Thyroid gland (tissue), 4 donors: ENCODE measurements at regions not wholly inside any gene's neighbourhood (a gene's known extent, or its start where the extent isn't known, plus 50 kb on each side); places are given as distances from the start of the nearest gene placed in this dataset.
"Not testable (repeated sequence)": the region's sequence is repeated elsewhere in the genome, so short reads cannot be mapped to it uniquely, and the experiment has no call there.

Experiments used
- DNase-seq, 2 donors: peaks; one replicate each; pipeline ENCODE4 v3.0.0-alpha.2; 2019
- H3K27ac ChIP-seq, 3 donors: fragments of 200-600 bp; sonication (generic); 1 replicate in 2 of 3; 2 replicates in 1 of 3; pipeline ENCODE4 v1.5.1; 2016 to 2019; ENCODE audit warnings: mild to moderate bottlenecking in 1 of 3, moderate library complexity in 1 of 3
- H3K27me3 ChIP-seq: fragments of 200-600 bp; sonication (generic); one replicate; pipeline ENCODE4 v1.5.1; 2019
- H3K36me3 ChIP-seq, 2 donors: fragments of 200-600 bp; sonication (generic); one replicate each; pipeline ENCODE4 v1.5.1; 2016 to 2019
- H3K4me1 ChIP-seq, 2 donors: fragments of 200-600 bp; sonication (generic); one replicate each; pipeline ENCODE4 v1.5.1; 2017 to 2019
- H3K4me3 ChIP-seq, 3 donors: fragments of 200-600 bp; sonication (generic); replicated peaks in 1 of 3; 1 replicate in 2 of 3; 2 replicates in 1 of 3; pipeline ENCODE4 v1.5.1; 2016; ENCODE audit warnings: mild to moderate bottlenecking in 1 of 3
- H3K9me3 ChIP-seq: fragments of 200-600 bp; sonication (generic); one replicate; pipeline ENCODE4 v1.5.1; 2017
- POLR2A ChIP-seq, 2 donors: fragments of 450-650 bp; IDR thresholded peaks; one replicate each; pipeline ENCODE4 v1.6.1; 2017; ENCODE audit warnings: antibody characterized with exemption in 2 of 2, mild to moderate bottlenecking in 2 of 2, moderate library complexity in 1 of 2
- WGBS, 2 donors: methylation state at CpG; one replicate each; pipeline ENCODE4 v1.1.5; 2017; 5-methylcytosine and 5-hydroxymethylcytosine counted together
- intact Hi-C: fragments of 100-400 bp; cut with DNase I; formaldehyde crosslinking; loops from one replicate; pipeline ENCODE4 v1.15.1; 2023
- TF ChIP-seq, protein P1 (sequence below), 6 experiments: fragments of 200-600 bp in 3 of 6; fragments of 450-650 bp in 3 of 6; sonication (generic) in 3 of 6; IDR thresholded peaks; one replicate each; pipeline ENCODE4 v1.5.1; 2016 to 2019; ENCODE audit warnings: antibody characterized with exemption in 6 of 6, mild to moderate bottlenecking in 2 of 6, inconsistent platforms in 1 of 6, moderate library complexity in 1 of 6

DNA sequence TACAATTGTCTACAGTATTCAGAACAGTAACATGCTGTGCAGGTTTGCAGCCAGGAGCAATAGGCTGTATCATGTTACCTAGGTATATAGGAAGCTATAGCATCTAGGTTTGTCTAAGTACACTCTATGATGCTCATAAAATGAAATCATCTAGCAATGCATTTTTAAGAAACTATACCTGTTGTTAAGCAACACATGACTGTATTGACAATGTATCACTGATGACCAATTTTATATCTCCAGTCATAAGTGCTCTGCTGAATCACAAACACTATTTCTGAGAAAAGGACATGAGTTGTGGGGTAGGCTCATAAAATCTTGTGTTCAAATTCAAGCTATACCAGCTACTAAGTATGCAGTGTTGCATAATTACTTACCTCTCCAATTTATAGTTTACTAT is 501.3 kb downstream of the CD109 start:
- no peak for DNase-seq
- no peaks in the 10 kb centered on the region for H3K9me3 ChIP-seq
- no peaks in the 10 kb centered on the region for H3K36me3 ChIP-seq
- no peaks in the 10 kb centered on the region for H3K4me1 ChIP-seq
- no peak overlapping the region for H3K27ac ChIP-seq
- no peak overlapping the region for H3K4me3 ChIP-seq
- no peaks in the 10 kb centered on the region for H3K27me3 ChIP-seq
- TF ChIP-seq POLR2A (IDR thresholded peaks at IDR 0.05), result no peak
- TF ChIP-seq, protein P1, sequence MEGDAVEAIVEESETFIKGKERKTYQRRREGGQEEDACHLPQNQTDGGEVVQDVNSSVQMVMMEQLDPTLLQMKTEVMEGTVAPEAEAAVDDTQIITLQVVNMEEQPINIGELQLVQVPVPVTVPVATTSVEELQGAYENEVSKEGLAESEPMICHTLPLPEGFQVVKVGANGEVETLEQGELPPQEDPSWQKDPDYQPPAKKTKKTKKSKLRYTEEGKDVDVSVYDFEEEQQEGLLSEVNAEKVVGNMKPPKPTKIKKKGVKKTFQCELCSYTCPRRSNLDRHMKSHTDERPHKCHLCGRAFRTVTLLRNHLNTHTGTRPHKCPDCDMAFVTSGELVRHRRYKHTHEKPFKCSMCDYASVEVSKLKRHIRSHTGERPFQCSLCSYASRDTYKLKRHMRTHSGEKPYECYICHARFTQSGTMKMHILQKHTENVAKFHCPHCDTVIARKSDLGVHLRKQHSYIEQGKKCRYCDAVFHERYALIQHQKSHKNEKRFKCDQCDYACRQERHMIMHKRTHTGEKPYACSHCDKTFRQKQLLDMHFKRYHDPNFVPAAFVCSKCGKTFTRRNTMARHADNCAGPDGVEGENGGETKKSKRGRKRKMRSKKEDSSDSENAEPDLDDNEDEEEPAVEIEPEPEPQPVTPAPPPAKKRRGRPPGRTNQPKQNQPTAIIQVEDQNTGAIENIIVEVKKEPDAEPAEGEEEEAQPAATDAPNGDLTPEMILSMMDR (IDR thresholded peaks at IDR 0.05), result no peak
- intact Hi-C loops, result no loop called here

GRCh38 chr6:74187811-74188210 is 491.8 kb downstream of the CD109 start:
- Histone ChIP-seq H3K36me3 (no peaks in the 10 kb centered on the region), H3K27me3 (no peaks in the 10 kb centered on the region), H3K4me3 (no peak overlapping the region), H3K27ac (no peak overlapping the region), H3K4me1 (no peaks in the 10 kb centered on the region), H3K9me3 (no peaks in the 10 kb centered on the region)
- WGBS, 2 donors, result 90 to 91% methylated on average over 3 of the region's 3 CpGs
- intact Hi-C loops, result no loop called here
- TF ChIP-seq, protein P1 (IDR thresholded peaks at IDR 0.05), result no peak
- no peak for TF ChIP-seq POLR2A (IDR thresholded peaks at IDR 0.05)
- no peak for DNase-seq

DNA sequence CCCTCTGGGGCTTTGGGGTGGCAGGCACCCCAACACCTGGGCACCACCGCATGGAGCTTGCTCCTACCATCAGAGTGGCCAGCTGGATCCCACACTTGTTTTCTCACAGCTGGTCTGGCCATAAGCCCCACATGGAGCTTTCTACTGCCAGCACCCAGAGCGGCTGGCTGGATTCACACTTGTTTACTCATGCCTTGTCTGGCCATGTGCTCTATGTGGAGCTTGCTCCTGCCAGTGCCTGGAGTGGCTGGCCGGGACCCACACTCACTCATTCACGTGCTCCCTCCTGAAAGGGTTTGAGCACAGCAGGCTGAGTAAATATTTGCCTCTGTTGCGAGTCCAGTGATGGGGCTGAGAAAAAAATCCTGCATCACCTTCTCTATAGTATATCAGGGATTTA is 487.0 kb downstream of the CD109 start:
- Histone ChIP-seq H3K4me1 (no peaks in the 10 kb centered on the region), H3K36me3 (no peaks in the 10 kb centered on the region), H3K27me3 (no peaks in the 10 kb centered on the region), H3K4me3 (no peak overlapping the region), H3K9me3 (no peaks in the 10 kb centered on the region), H3K27ac (no peak overlapping the region)
- WGBS, 2 donors, result 61 to 73% methylated on average over 4 to 5 of the region's 5 CpGs
- intact Hi-C loops, result no loop called here
- no peak for DNase-seq
- TF ChIP-seq, protein P1 (IDR thresholded peaks at IDR 0.05), result no peak
- no peak for TF ChIP-seq POLR2A (IDR thresholded peaks at IDR 0.05)

DNA sequence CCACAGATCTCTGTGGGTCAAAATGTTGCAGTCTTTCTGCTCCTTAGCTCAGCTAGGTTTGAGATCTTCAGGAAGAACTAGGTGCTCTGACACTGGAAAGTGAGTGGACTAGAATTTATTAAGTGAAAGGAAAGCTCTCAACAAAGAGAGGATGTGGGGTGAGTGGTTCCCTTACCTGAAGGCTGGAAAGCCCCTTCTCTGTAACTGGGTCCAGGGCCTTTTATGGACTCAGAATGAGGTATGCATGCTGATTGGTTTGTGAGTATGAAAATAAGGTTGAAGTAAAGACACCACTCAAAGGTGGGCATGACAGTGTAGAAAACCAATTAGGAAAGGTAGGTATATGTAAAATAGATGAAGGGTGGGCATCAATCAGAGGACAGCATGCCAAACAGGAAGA is 485.5 kb downstream of the CD109 start:
- Histone ChIP-seq H3K36me3 (no peaks in the 10 kb centered on the region), H3K4me3 (no peak overlapping the region), H3K27me3 (no peaks in the 10 kb centered on the region), H3K9me3 (no peaks in the 10 kb centered on the region), H3K27ac (no peak overlapping the region), H3K4me1 (no peaks in the 10 kb centered on the region)
- intact Hi-C loops, result no loop called here
- TF ChIP-seq, protein P1 (IDR thresholded peaks at IDR 0.05), result no peak
- no peak for TF ChIP-seq POLR2A (IDR thresholded peaks at IDR 0.05)
- no peak for DNase-seq

GRCh38 chr6:74177506-74177905 is 481.5 kb downstream of the CD109 start:
- intact Hi-C loops, result no loop called here
- no peaks in the 10 kb centered on the region for H3K4me1 ChIP-seq
- WGBS, 2 donors, result 83 to 86% methylated on average over 4 of the region's 4 CpGs
- H3K36me3 ChIP-seq, result no peaks in the 10 kb centered on the region
- H3K4me3 ChIP-seq, result no peak overlapping the region
- no peak for DNase-seq
- H3K27me3 ChIP-seq, result no peaks in the 10 kb centered on the region
- TF ChIP-seq, protein P1 (IDR thresholded peaks at IDR 0.05), result no peak
- TF ChIP-seq POLR2A (IDR thresholded peaks at IDR 0.05), result no peak
- no peaks in the 10 kb centered on the region for H3K9me3 ChIP-seq
- H3K27ac ChIP-seq, result no peak overlapping the region

DNA sequence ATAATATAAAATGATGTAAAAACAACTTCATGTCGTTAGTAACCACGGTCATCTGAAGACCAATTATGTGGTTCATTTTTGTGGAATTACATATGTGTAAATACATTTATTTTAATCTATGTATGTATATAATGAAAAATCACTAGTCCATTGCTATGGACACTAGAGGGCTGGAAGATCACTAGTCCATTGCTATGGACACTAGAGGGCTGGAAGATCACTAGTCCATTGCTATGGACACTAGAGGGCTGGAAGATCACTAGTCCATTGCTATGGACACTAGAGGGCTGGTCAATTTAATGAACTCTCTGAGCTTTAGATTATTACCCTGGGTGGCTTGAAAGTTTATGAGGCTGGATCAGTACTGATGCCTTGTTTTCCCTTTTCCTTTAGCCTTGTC is 474.5 kb downstream of the CD109 start:
- H3K9me3 ChIP-seq, DNase-seq, H3K27ac ChIP-seq, H3K36me3 ChIP-seq, intact Hi-C loops, H3K27me3 ChIP-seq, H3K4me3 ChIP-seq, H3K4me1 ChIP-seq: not testable (repeated sequence)
- 90 to 93% methylated on average over 2 of the region's 2 CpGs for WGBS, 2 donors
